Activated T-helper 1 cell treated with anti-CD3 and anti-CD28 coated beads, Interleukin-12 subunit alpha, Interleukin-12 subunit beta, Interleukin-2, Interleukin-4 antibody, amounts not matched to agents 30 ng/mL and 10 ng/mL and 1 ng/mL, durations not matched to agents 14 hours and 24 hours and 36 hours (primary cell): ENCODE measurements at regions not wholly inside any gene's neighbourhood (a gene's known extent, or its start where the extent isn't known, plus 50 kb on each side); places are given as distances from the start of the nearest gene placed in this dataset.
"Not testable (repeated sequence)": the region's sequence is repeated elsewhere in the genome, so short reads cannot be mapped to it uniquely, and the experiment has no call there.

Experiments used
- DNase-seq: peaks from one replicate; pipeline ENCODE4 v3.0.0; 2021; ENCODE audit warnings: low spot score
- H3K27ac Mint-ChIP-seq: one replicate; pipeline ENCODE4 v1.8.0; 2021; ENCODE audit warnings: mild to moderate bottlenecking, mixed read lengths
- H3K27me3 Mint-ChIP-seq: one replicate; pipeline ENCODE4 v1.8.0; 2022; ENCODE audit warnings: mild to moderate bottlenecking, moderate library complexity, mixed read lengths; ENCODE audit not compliant: insufficient read depth
- H3K36me3 Mint-ChIP-seq: one replicate; pipeline ENCODE4 v1.8.0; 2021; ENCODE audit warnings: low read depth, mixed read lengths
- H3K4me1 Mint-ChIP-seq: one replicate; pipeline ENCODE4 v1.8.0; 2021; ENCODE audit warnings: low read depth, mixed read lengths
- H3K4me3 Mint-ChIP-seq: one replicate; pipeline ENCODE4 v1.8.0; 2021; ENCODE audit warnings: mild to moderate bottlenecking, moderate library complexity, mixed read lengths
- H3K9me3 Mint-ChIP-seq: one replicate; pipeline ENCODE4 v1.8.0; 2021; ENCODE audit warnings: mixed read lengths
- intact Hi-C: fragments of 100-400 bp; cut with micrococcal nuclease; formaldehyde crosslinking; loops from one replicate; pipeline ENCODE4 v1.15.1; 2024

GRCh38 chr13:22903925-22904324 lies 276.9 kb upstream of the SGCG start:
- Mint-ChIP-seq H3K4me1 (no peaks in the 10 kb centered on the region), H3K9me3 (peaks cover 7% of the 10 kb centered on the region), H3K27ac (no peak overlapping the region), H3K27me3 (no peaks in the 10 kb centered on the region), H3K4me3 (no peak overlapping the region), H3K36me3 (no peaks in the 10 kb centered on the region)
- no peak for DNase-seq
- intact Hi-C loops, result no loop called here

GRCh38 chr13:22915442-22916082 lies 265.2 kb upstream of the SGCG start:
- H3K9me3 Mint-ChIP-seq, result no peaks in the 10 kb centered on the region
- intact Hi-C loops, result no loop called here
- no peaks in the 10 kb centered on the region for H3K36me3 Mint-ChIP-seq
- H3K27me3 Mint-ChIP-seq, result peaks cover 27% of the 10 kb centered on the region
- H3K4me3 Mint-ChIP-seq, result peak overlapping the region; percentile 2
- DNase-seq, result no peak
- H3K27ac Mint-ChIP-seq, result no peak overlapping the region
- no peaks in the 10 kb centered on the region for H3K4me1 Mint-ChIP-seq

- H3K27ac Mint-ChIP-seq, intact Hi-C loops: not testable (repeated sequence)
Measured at GRCh38 chr13:22916276-22916675, 264.5 kb upstream of the SGCG start.

GRCh38 chr13:22925881-22926747 lies 254.7 kb upstream of the SGCG start:
- no peak overlapping the region for H3K27ac Mint-ChIP-seq
- intact Hi-C loops, result no loop called here
- DNase-seq, result no peak
- no peaks in the 10 kb centered on the region for H3K4me1 Mint-ChIP-seq
- H3K27me3 Mint-ChIP-seq, result peaks cover 23% of the 10 kb centered on the region
- H3K4me3 Mint-ChIP-seq, result no peak overlapping the region
- no peaks in the 10 kb centered on the region for H3K36me3 Mint-ChIP-seq
- no peaks in the 10 kb centered on the region for H3K9me3 Mint-ChIP-seq

More at GRCh38 chr13:22916276-22916675, 264.5 kb upstream of the SGCG start:
- DNase-seq, H3K4me1 Mint-ChIP-seq, H3K9me3 Mint-ChIP-seq, H3K36me3 Mint-ChIP-seq: not testable (repeated sequence)
- H3K4me3 Mint-ChIP-seq, result peak overlapping the region; percentile 2
- H3K27me3 Mint-ChIP-seq, result peaks cover 27% of the 10 kb centered on the region

- intact Hi-C loops, result no loop called here
- no peak overlapping the region for H3K27ac Mint-ChIP-seq
Measured at GRCh38 chr13:22926748-22927400, 253.9 kb upstream of the SGCG start.

GRCh38 chr13:22927845-22928244 lies 252.9 kb upstream of the SGCG start:
- H3K9me3 Mint-ChIP-seq, H3K4me3 Mint-ChIP-seq, H3K4me1 Mint-ChIP-seq, H3K36me3 Mint-ChIP-seq, DNase-seq, H3K27ac Mint-ChIP-seq, intact Hi-C loops: not testable (repeated sequence)
- peaks cover 23% of the 10 kb centered on the region for H3K27me3 Mint-ChIP-seq

More at GRCh38 chr13:22926748-22927400, 253.9 kb upstream of the SGCG start:
- DNase-seq, result no peak
- H3K36me3 Mint-ChIP-seq, result no peaks in the 10 kb centered on the region
- no peaks in the 10 kb centered on the region for H3K9me3 Mint-ChIP-seq
- H3K4me1 Mint-ChIP-seq, result no peaks in the 10 kb centered on the region
- H3K27me3 Mint-ChIP-seq, result peaks cover 23% of the 10 kb centered on the region
- H3K4me3 Mint-ChIP-seq, result no peak overlapping the region

- H3K4me1 Mint-ChIP-seq, result no peaks in the 10 kb centered on the region
- DNase-seq, result no peak
- H3K27me3 Mint-ChIP-seq, result peaks cover 23% of the 10 kb centered on the region
- no peak overlapping the region for H3K27ac Mint-ChIP-seq
- no peak overlapping the region for H3K4me3 Mint-ChIP-seq
- no peaks in the 10 kb centered on the region for H3K9me3 Mint-ChIP-seq
- intact Hi-C loops, result no loop called here
- H3K36me3 Mint-ChIP-seq, result no peaks in the 10 kb centered on the region
Measured at GRCh38 chr13:22929381-22930126, 251.2 kb upstream of the SGCG start.

- intact Hi-C loops, result no loop called here
- H3K27me3 Mint-ChIP-seq, result peaks cover 10% of the 10 kb centered on the region
Measured at GRCh38 chr13:22931576-22931975, 249.2 kb upstream of the SGCG start.

GRCh38 chr13:22932632-22933412 lies 248.0 kb upstream of the SGCG start:
- H3K4me3 Mint-ChIP-seq, intact Hi-C loops, H3K27me3 Mint-ChIP-seq, DNase-seq, H3K27ac Mint-ChIP-seq, H3K9me3 Mint-ChIP-seq, H3K36me3 Mint-ChIP-seq, H3K4me1 Mint-ChIP-seq: not testable (repeated sequence)

More at GRCh38 chr13:22931576-22931975, 249.2 kb upstream of the SGCG start:
- Mint-ChIP-seq H3K36me3 (no peaks in the 10 kb centered on the region), H3K4me1 (no peaks in the 10 kb centered on the region), H3K9me3 (no peaks in the 10 kb centered on the region), H3K27ac (no peak overlapping the region), H3K4me3 (no peak overlapping the region)
- no peak for DNase-seq

- Mint-ChIP-seq H3K27me3 (no peaks in the 10 kb centered on the region), H3K36me3 (no peaks in the 10 kb centered on the region), H3K9me3 (no peaks in the 10 kb centered on the region), H3K4me3 (no peak overlapping the region), H3K4me1 (no peaks in the 10 kb centered on the region), H3K27ac (no peak overlapping the region)
- intact Hi-C loops, result no loop called here
- DNase-seq, result no peak
Measured at GRCh38 chr13:22933571-22934181, 247.1 kb upstream of the SGCG start.

GRCh38 chr13:22934744-22935523 lies 245.8 kb upstream of the SGCG start:
- H3K27me3 Mint-ChIP-seq, result no peaks in the 10 kb centered on the region
- H3K4me3 Mint-ChIP-seq, result no peak overlapping the region
- H3K36me3 Mint-ChIP-seq, result no peaks in the 10 kb centered on the region
- no peaks in the 10 kb centered on the region for H3K4me1 Mint-ChIP-seq
- no peaks in the 10 kb centered on the region for H3K9me3 Mint-ChIP-seq
- DNase-seq, result no peak
- intact Hi-C loops, result no loop called here
- no peak overlapping the region for H3K27ac Mint-ChIP-seq
